RWPE2 (cell line): ENCODE measurements at regions not wholly inside any gene's neighbourhood (a gene's known extent, or its start where the extent isn't known, plus 50 kb on each side); places are given as distances from the start of the nearest gene placed in this dataset.

ENCODE experiments used
- ATAC-seq: fragments of 200-7000 bp; cut with Tn5 transposase; 3 replicates; pipeline ENCODE4 v1.9.1; 2021; ENCODE audit warnings: low read depth
- DNase-seq: peaks from one replicate; pipeline ENCODE4 v3.0.0-alpha.2; 2020; ENCODE audit warnings: low spot score
- H3K27ac ChIP-seq: fragments of 450-650 bp; 2 replicates; pipeline ENCODE4 v1.5.1; 2017; ENCODE audit warnings: mild to moderate bottlenecking; ENCODE audit not compliant: poor library complexity, severe bottlenecking
- H3K27me3 ChIP-seq: fragments of 250-450 bp; sonication (Bioruptor Pico); 2 replicates; pipeline ENCODE4 v1.5.1; 2021; ENCODE audit warnings: mild to moderate bottlenecking, moderate library complexity; ENCODE audit not compliant: insufficient read depth, poor library complexity, severe bottlenecking
- H3K36me3 ChIP-seq: fragments of 250-450 bp; sonication (Bioruptor Pico); 2 replicates; pipeline ENCODE4 v1.5.1; 2020; ENCODE audit warnings: low read depth, mild to moderate bottlenecking, moderate library complexity
- H3K4me1 ChIP-seq: fragments of 250-450 bp; sonication (Bioruptor Pico); 2 replicates; pipeline ENCODE4 v1.5.1; 2021; ENCODE audit warnings: mild to moderate bottlenecking, moderate library complexity; ENCODE audit not compliant: insufficient read depth, poor library complexity, severe bottlenecking
- H3K4me3 ChIP-seq: fragments of 250-450 bp; sonication (Bioruptor Pico); 2 replicates; pipeline ENCODE4 v1.5.1; 2021; ENCODE audit warnings: mild to moderate bottlenecking, moderate library complexity; ENCODE audit not compliant: severe bottlenecking
- H3K9me3 ChIP-seq: fragments of 250-450 bp; sonication (Bioruptor Pico); 2 replicates; pipeline ENCODE4 v1.5.1; 2021; ENCODE audit warnings: mild to moderate bottlenecking, moderate library complexity; ENCODE audit not compliant: severe bottlenecking
- TF ChIP-seq, protein P1 (sequence below): fragments of 450-650 bp; IDR thresholded peaks from one replicate; pipeline ENCODE4 v1.5.1; 2017; ENCODE audit warnings: mild to moderate bottlenecking, moderate library complexity; ENCODE audit not compliant: poor library complexity, severe bottlenecking

GRCh38 chr17:72175787-72176515 lies 55.1 kb downstream of the SOX9 start:
- Histone ChIP-seq H3K4me3 (no peak overlapping the region), H3K4me1 (peaks cover 3% of the 10 kb centered on the region), H3K27me3 (no peaks in the 10 kb centered on the region), H3K36me3 (no peaks in the 10 kb centered on the region), H3K9me3 (no peaks in the 10 kb centered on the region), H3K27ac (no peak overlapping the region)
- TF ChIP-seq, protein P1, sequence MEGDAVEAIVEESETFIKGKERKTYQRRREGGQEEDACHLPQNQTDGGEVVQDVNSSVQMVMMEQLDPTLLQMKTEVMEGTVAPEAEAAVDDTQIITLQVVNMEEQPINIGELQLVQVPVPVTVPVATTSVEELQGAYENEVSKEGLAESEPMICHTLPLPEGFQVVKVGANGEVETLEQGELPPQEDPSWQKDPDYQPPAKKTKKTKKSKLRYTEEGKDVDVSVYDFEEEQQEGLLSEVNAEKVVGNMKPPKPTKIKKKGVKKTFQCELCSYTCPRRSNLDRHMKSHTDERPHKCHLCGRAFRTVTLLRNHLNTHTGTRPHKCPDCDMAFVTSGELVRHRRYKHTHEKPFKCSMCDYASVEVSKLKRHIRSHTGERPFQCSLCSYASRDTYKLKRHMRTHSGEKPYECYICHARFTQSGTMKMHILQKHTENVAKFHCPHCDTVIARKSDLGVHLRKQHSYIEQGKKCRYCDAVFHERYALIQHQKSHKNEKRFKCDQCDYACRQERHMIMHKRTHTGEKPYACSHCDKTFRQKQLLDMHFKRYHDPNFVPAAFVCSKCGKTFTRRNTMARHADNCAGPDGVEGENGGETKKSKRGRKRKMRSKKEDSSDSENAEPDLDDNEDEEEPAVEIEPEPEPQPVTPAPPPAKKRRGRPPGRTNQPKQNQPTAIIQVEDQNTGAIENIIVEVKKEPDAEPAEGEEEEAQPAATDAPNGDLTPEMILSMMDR = no peak
- DNase-seq (no peak), ATAC-seq (peak; percentile 53; the same call in 2 of the 3 replicates)

GRCh38 chr17:72176516-72176851 lies 55.7 kb downstream of the SOX9 start:
- Histone ChIP-seq H3K4me3 (no peak overlapping the region), H3K36me3 (no peaks in the 10 kb centered on the region), H3K27ac (no peak overlapping the region), H3K27me3 (no peaks in the 10 kb centered on the region), H3K9me3 (no peaks in the 10 kb centered on the region), H3K4me1 (peaks cover 3% of the 10 kb centered on the region)
- no peak for DNase-seq
- ATAC-seq = no peak
- TF ChIP-seq, protein P1 = no peak

- H3K27ac ChIP-seq = no peak overlapping the region
- H3K9me3 ChIP-seq = no peaks in the 10 kb centered on the region
- DNase-seq = no peak
- no peak overlapping the region for H3K4me3 ChIP-seq
- TF ChIP-seq, protein P1 = no peak
- no peaks in the 10 kb centered on the region for H3K36me3 ChIP-seq
- peaks cover 3% of the 10 kb centered on the region for H3K4me1 ChIP-seq
- H3K27me3 ChIP-seq = no peaks in the 10 kb centered on the region
- no peak for ATAC-seq
Measured at GRCh38 chr17:72176951-72177660, 56.3 kb downstream of the SOX9 start.

- peaks cover 3% of the 10 kb centered on the region for H3K4me1 ChIP-seq
- no peak for ATAC-seq
- H3K36me3 ChIP-seq = no peaks in the 10 kb centered on the region
- TF ChIP-seq, protein P1 = no peak
- H3K27me3 ChIP-seq = no peaks in the 10 kb centered on the region
- H3K9me3 ChIP-seq = no peaks in the 10 kb centered on the region
- no peak overlapping the region for H3K27ac ChIP-seq
- no peak for DNase-seq
- no peak overlapping the region for H3K4me3 ChIP-seq
Measured at GRCh38 chr17:72177738-72178137, 56.9 kb downstream of the SOX9 start.
